H1 (cell line): ENCODE measurements at regions not wholly inside any gene's neighbourhood (a gene's known extent, or its start where the extent isn't known, plus 50 kb on each side); places are given as distances from the start of the nearest gene placed in this dataset.

Source experiments
- RFX5 ChIP-seq: IDR thresholded peaks from 2 replicates; pipeline ENCODE4 v1.6.1; 2011; ENCODE audit warnings: low read depth, low read length, improper control_type of control experiment, borderline replicate concordance

GRCh38 chr2:153299809-153300208, 178.8 kb downstream of the RPRM start (continued):
- TF ChIP-seq RFX5: no peak
